ENCODE measurements at regions not wholly inside any gene's neighbourhood (a gene's known extent, or its start where the extent isn't known, plus 50 kb on each side); places are given as distances from the start of the nearest gene placed in this dataset.

DNA sequence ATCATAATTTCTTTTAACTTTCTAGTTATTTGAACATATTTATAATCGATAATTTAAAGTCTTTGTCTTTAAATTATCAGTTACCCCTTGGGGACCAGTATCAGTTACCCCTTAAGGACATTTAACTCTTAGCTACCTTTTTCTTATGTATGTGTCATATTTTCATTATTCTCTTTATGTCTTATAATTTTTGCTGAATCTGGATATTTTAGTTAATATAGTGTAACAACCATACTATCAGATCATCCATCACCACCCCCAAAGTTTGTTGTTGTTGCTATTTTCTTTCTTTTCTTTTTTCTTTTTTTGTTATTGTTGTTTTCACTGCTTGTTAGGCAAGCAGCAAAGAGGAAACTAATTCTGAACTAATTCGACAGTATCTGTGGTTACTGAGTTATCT is 57.0 kb upstream of the TNFSF18 start:
- TF ChIP-seq CTCF (IDR thresholded peaks at IDR 0.05; ENCODE audit: insufficient read depth, low read length) (no peak), POLR2AphosphoS5 (IDR thresholded peaks at IDR 0.05; ENCODE audit: low read depth) (no peak), GABPA (IDR thresholded peaks at IDR 0.05; ENCODE audit: low read depth) (no peak)

Data from HL-60 (cell line).